GM10248 (cell line): ENCODE measurements at regions not wholly inside any gene's neighbourhood (a gene's known extent, or its start where the extent isn't known, plus 50 kb on each side); places are given as distances from the start of the nearest gene placed in this dataset.

Experiments used
- CTCF ChIA-PET: fragments of 300-600 bp; sonication (Branson Sonifier 250); formaldehyde crosslinking; extraction: SDS; loops from one replicate; lab custom pipeline; 2021; ENCODE audit warnings: antibody characterized with exemption; lab: Yijun Ruan, JAX
- POLR2A ChIA-PET: fragments of 350-650 bp; sonication (Branson Sonifier 250); formaldehyde crosslinking; extraction: SDS; loops from one replicate; lab custom pipeline; 2020; ENCODE audit warnings: antibody characterized with exemption; lab: Yijun Ruan, JAX
- DNase-seq: peaks from one replicate; pipeline ENCODE4 v3.0.0; 2012; ENCODE audit errors: extremely low spot score
- CTCF ChIP-seq: IDR thresholded peaks from 2 replicates; pipeline ENCODE4 v1.5.1; 2012; ENCODE audit warnings: mild to moderate bottlenecking, low read depth; ENCODE audit errors: extremely low read depth, missing control alignments, control extremely low read depth

DNA sequence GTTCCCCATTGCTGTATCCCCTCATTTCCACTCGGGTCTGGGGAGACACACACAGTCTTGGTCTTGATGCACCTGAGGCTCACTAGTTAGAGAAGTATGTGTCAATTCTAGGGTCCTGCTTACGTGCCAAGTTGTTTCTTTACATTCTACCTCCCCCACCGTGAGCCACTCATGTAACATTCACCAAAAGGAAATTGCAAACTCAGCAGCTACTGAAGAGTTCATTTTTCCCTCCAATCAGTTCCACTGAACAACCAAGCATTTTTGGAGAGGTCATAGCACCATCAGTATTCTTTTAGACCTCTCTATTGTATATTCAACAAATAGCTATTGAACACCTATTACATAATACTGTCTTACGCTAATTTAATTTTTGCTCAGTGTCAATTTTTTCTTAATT, 281.1 kb downstream of the SH3GL2 start:
- no peak for TF ChIP-seq CTCF
- DNase-seq: no peak
- POLR2A ChIA-PET: no interaction called here
- CTCF ChIA-PET: no interaction called here

DNA sequence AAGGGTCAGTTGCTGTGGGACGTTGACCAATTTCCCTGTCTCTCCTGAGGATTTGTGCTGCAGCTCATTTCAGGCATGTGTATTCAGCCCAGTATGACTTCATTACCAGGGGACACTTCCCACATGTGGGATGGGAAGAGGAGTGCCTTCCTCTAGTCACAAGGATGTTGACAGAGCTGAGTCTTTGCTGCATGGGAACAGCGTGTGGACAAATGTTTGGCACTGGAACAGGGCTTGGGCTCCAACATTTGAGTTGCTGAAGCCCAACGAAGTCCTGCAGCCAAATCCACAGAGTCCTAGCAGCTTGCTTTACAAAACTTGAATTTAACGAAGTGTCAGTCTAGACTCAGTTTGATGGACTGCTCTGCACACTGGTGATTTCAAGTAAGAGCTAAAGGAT, 283.2 kb downstream of the SH3GL2 start:
- ChIA-PET CTCF (interaction anchor here (1.5 kb wide), 1 partner anchor 393 kb away, joined by 3 read pairs; no protein-coding TSS in a partner anchor), POLR2A (no interaction called here)
- no peak for TF ChIP-seq CTCF
- DNase-seq: no peak

DNA sequence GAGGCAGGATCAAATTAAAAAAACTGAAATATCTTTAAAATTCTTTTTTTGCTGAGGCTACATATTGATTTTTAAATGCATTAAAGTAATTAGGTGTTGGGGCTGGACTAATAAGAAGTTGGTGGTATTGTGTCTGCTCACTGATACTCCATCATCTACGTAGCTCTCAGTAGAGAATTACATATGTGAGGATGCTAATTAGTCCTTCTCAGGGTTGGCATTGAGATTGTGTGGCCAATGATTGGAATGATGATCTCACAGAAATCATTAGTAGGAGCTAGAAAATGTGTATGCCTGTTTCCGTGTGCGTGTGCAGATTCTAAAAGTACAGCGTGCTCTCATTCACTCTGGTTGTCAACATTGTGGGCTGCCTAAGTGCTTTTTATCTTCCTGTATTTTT, 283.8 kb downstream of the SH3GL2 start:
- TF ChIP-seq CTCF: no peak
- ChIA-PET CTCF (interaction anchor here (1.5 kb wide), 1 partner anchor 392 kb away, joined by 3 read pairs; no protein-coding TSS in a partner anchor), POLR2A (no interaction called here)
- DNase-seq: no peak

DNA sequence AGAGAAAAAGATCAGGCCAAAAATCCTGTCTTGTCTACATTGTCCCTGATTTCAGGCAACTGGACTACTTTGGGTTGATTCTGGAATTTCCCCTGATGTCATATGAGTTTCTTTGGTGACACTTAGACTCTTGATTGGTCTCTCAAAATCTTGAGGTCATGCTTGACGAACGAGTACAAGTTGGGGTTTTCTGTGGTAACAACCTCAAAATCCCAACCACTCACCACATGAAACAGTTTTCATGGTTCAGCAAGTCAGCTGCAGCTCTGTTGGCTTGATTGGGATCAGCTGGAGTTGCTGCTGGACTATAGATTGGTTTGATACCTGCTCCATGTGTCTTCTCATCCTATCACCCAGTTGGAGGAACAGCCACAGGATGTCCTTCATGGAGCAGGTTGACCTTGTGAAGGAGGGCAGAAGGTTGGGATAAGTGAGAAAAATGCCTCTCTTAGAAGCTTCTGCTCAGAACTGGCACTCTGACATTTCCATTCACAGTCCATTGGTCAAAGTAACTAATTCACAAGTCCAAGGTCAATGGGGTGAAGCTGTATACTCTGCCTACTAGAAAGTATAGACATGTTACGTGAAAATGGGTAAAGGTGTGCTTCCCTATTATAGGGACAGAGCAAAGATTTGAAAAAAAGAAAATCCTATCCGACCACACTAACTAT, 284.5 kb downstream of the SH3GL2 start:
- no peak for TF ChIP-seq CTCF
- POLR2A ChIA-PET: no interaction called here
- CTCF ChIA-PET: interaction anchor here (0.7 to 1.5 kb wide), 2 partner anchors 28 to 391 kb away, joined by 3 read pairs; no protein-coding TSS in a partner anchor
- peak; percentile 18 for DNase-seq

DNA sequence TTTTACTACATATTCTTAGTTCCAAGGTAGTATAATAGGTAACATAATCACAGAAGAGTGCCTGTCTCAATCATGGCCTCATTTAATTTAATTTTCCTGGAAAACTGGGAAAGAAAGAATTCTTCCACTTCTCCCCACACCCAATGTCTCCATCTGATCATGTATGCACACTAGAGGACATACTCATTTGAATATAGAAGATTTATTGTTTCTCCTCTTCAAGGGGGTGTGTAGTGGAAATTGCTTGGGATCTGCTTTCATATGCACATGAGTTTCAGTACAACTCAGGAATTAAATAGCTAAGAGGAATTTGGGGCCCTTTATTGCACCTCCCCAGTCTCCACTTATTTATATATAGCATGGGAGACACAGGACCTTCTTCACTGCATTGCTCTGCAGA, 285.1 kb downstream of the SH3GL2 start:
- no peak for TF ChIP-seq CTCF
- CTCF ChIA-PET: interaction anchor here (0.7 kb wide), 1 partner anchor 29 kb away, joined by 3 read pairs; no protein-coding TSS in a partner anchor
- POLR2A ChIA-PET: no interaction called here
- no peak for DNase-seq

- no peak for TF ChIP-seq CTCF
- DNase-seq: no peak
- ChIA-PET POLR2A (no interaction called here), CTCF (no interaction called here)
Observed at GRCh38 chr9:17864951-17865350, 286.1 kb downstream of the SH3GL2 start.
